Astrocyte (in vitro differentiated cells and primary cell): ENCODE measurements at regions not wholly inside any gene's neighbourhood (a gene's known extent, or its start where the extent isn't known, plus 50 kb on each side); places are given as distances from the start of the nearest gene placed in this dataset.

Experiments
- DNase-seq: peaks from one replicate; pipeline ENCODE4 v3.0.0-alpha.2; 2010; ENCODE audit warnings: low read depth
- FAIRE-seq: peaks from 2 replicates; lab custom pipeline; 2011; peaks lifted over from hg19 to GRCh38; lab: Jason Lieb, UNC
- H2AFZ ChIP-seq: 2 replicates; pipeline ENCODE4 v1.6.0; 2012; ENCODE audit warnings: low read depth, low read length, inconsistent platforms
- H3K27ac ChIP-seq: 2 replicates; pipeline ENCODE4 v1.5.1; 2011; ENCODE audit warnings: low read depth, low read length, inconsistent platforms
- H3K27me3 ChIP-seq: 2 replicates; pipeline ENCODE4 v1.6.0; 2011; ENCODE audit warnings: low read length, inconsistent platforms; ENCODE audit not compliant: insufficient read depth
- H3K36me3 ChIP-seq: 2 replicates; pipeline ENCODE4 v1.5.1; 2011; ENCODE audit warnings: low read length, inconsistent platforms; ENCODE audit not compliant: insufficient read depth
- H3K4me1 ChIP-seq: 2 replicates; pipeline ENCODE4 v1.5.1; 2011; ENCODE audit warnings: low read length, inconsistent platforms; ENCODE audit not compliant: insufficient read depth
- H3K4me2 ChIP-seq: 2 replicates; pipeline ENCODE4 v1.6.0; 2012; ENCODE audit warnings: low read length, inconsistent platforms
- H3K4me3 ChIP-seq: 2 replicates; pipeline ENCODE4 v1.5.1; 2011; ENCODE audit warnings: low read depth, mild to moderate bottlenecking, low read length, inconsistent platforms; ENCODE audit not compliant: insufficient read depth
- H3K79me2 ChIP-seq: 2 replicates; pipeline ENCODE4 v1.6.0; 2012; ENCODE audit warnings: mild to moderate bottlenecking, low read length, inconsistent platforms; ENCODE audit not compliant: insufficient read depth
- H3K9ac ChIP-seq: 2 replicates; pipeline ENCODE4 v1.6.0; 2012; ENCODE audit warnings: mild to moderate bottlenecking, low read length, inconsistent platforms
- H3K9me3 ChIP-seq: 2 replicates; pipeline ENCODE4 v1.5.1; 2012; ENCODE audit warnings: low read depth, mild to moderate bottlenecking, low read length, inconsistent platforms; ENCODE audit not compliant: insufficient read depth
- H4K20me1 ChIP-seq: 2 replicates; pipeline ENCODE4 v1.6.0; 2012; ENCODE audit warnings: low read length, inconsistent platforms; ENCODE audit not compliant: insufficient read depth
- H3K27ac Mint-ChIP-seq: one replicate; pipeline ENCODE4 v1.8.0; 2021; ENCODE audit warnings: mild to moderate bottlenecking, mixed read lengths; ENCODE audit not compliant: unreplicated experiment
- H3K27me3 Mint-ChIP-seq: one replicate; pipeline ENCODE4 v1.8.0; 2021; ENCODE audit warnings: low read depth, mixed read lengths; ENCODE audit not compliant: unreplicated experiment
- H3K36me3 Mint-ChIP-seq: one replicate; pipeline ENCODE4 v1.8.0; 2021; ENCODE audit warnings: low read depth, mixed read lengths; ENCODE audit not compliant: unreplicated experiment
- H3K4me1 Mint-ChIP-seq: one replicate; pipeline ENCODE4 v1.8.0; 2021; ENCODE audit warnings: low read depth, mixed read lengths; ENCODE audit not compliant: unreplicated experiment
- H3K4me3 Mint-ChIP-seq: one replicate; pipeline ENCODE4 v1.8.0; 2021; ENCODE audit warnings: mild to moderate bottlenecking, moderate library complexity, mixed read lengths; ENCODE audit not compliant: unreplicated experiment
- H3K9me3 Mint-ChIP-seq: one replicate; pipeline ENCODE4 v1.8.0; 2021; ENCODE audit warnings: mild to moderate bottlenecking, mixed read lengths; ENCODE audit not compliant: unreplicated experiment
- EZH2 ChIP-seq: IDR thresholded peaks from 2 replicates; pipeline ENCODE4 v1.6.1; 2012; ENCODE audit warnings: mild to moderate bottlenecking, low read length, inconsistent platforms; ENCODE audit not compliant: insufficient read depth
- TF ChIP-seq, protein P1 (sequence below): IDR thresholded peaks from 2 replicates; pipeline ENCODE4 v1.5.1; 2011; ENCODE audit warnings: low read depth, mild to moderate bottlenecking, inconsistent platforms, low read length, moderate library complexity; ENCODE audit not compliant: insufficient read depth

DNA sequence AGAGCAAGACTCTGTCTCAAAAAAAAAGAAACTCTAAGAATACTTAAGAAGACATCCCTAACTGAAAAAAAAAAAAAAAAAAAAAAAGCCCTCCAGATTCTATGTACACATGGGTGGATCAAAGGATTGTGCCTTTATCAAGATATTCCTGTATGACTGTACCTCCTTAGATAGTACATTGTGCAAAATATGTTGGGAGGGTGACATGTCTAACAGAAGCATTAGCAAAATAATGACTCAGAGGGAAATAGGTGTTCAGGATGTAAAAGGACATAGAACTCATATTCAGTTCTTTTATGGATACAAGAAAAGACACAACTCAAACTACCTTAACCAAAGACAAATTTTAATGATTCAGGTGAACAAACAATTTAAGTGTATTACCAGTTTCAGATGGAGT, 269.8 kb upstream of the KAZN start:
- Mint-ChIP-seq H3K9me3 (no peaks in the 10 kb centered on the region), H3K36me3 (no peaks in the 10 kb centered on the region), H3K4me3 (no peak overlapping the region), H3K27ac (no peak overlapping the region), H3K27me3 (peaks cover 17% of the 10 kb centered on the region), H3K4me1 (peaks cover 3% of the 10 kb centered on the region)
- Histone ChIP-seq H3K36me3 (no peaks in the 10 kb centered on the region), H3K4me1 (no peaks in the 10 kb centered on the region), H3K27ac (no peak overlapping the region), H3K79me2 (no peaks in the 10 kb centered on the region), H4K20me1 (no peaks in the 10 kb centered on the region), H3K9ac (no peak overlapping the region), H3K9me3 (peaks cover 3% of the 10 kb centered on the region), H3K4me2 (no peak overlapping the region), H3K4me3 (no peak overlapping the region), H2AFZ (no peak overlapping the region), H3K27me3 (no peaks in the 10 kb centered on the region)
- TF ChIP-seq EZH2 = no peak
- TF ChIP-seq, protein P1, sequence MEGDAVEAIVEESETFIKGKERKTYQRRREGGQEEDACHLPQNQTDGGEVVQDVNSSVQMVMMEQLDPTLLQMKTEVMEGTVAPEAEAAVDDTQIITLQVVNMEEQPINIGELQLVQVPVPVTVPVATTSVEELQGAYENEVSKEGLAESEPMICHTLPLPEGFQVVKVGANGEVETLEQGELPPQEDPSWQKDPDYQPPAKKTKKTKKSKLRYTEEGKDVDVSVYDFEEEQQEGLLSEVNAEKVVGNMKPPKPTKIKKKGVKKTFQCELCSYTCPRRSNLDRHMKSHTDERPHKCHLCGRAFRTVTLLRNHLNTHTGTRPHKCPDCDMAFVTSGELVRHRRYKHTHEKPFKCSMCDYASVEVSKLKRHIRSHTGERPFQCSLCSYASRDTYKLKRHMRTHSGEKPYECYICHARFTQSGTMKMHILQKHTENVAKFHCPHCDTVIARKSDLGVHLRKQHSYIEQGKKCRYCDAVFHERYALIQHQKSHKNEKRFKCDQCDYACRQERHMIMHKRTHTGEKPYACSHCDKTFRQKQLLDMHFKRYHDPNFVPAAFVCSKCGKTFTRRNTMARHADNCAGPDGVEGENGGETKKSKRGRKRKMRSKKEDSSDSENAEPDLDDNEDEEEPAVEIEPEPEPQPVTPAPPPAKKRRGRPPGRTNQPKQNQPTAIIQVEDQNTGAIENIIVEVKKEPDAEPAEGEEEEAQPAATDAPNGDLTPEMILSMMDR = no peak
- FAIRE-seq = no peak
- no peak for DNase-seq

DNA sequence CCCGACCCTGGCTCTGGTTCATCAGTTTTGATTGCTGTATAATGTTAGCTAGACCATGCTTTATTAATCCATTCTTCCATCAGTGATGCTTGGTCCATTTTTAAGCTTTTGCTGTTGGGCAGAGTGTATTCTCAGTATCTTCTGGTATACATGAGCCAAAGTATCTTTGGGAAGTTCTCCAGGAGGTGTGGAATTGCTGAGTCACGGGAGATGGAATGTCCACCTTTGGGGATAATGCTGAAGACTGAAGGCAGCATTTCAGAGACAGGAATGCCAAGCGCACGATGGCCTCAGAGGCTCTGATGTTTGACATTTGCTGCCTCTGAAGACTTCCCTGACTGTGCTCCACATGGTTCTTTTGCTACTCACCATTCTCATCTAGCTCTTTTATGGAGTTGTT, 266.3 kb upstream of the KAZN start:
- H3K4me3 Mint-ChIP-seq = no peak overlapping the region
- Histone ChIP-seq H3K9me3 (peaks cover 3% of the 10 kb centered on the region), H3K27ac (no peak overlapping the region), H4K20me1 (no peaks in the 10 kb centered on the region), H3K4me1 (no peaks in the 10 kb centered on the region), H3K4me3 (no peak overlapping the region), H3K4me2 (no peak overlapping the region), H3K9ac (no peak overlapping the region), H2AFZ (no peak overlapping the region), H3K36me3 (no peaks in the 10 kb centered on the region), H3K27me3 (no peaks in the 10 kb centered on the region), H3K79me2 (no peaks in the 10 kb centered on the region)
- H3K27me3 Mint-ChIP-seq = peaks cover 14% of the 10 kb centered on the region
- no peak overlapping the region for H3K27ac Mint-ChIP-seq
- H3K36me3 Mint-ChIP-seq = peaks cover 2% of the 10 kb centered on the region
- DNase-seq = peak; percentile 47
- peaks cover 3% of the 10 kb centered on the region for H3K4me1 Mint-ChIP-seq
- no peaks in the 10 kb centered on the region for H3K9me3 Mint-ChIP-seq
- no peak for TF ChIP-seq EZH2
- TF ChIP-seq, protein P1 = no peak
- FAIRE-seq = no peak

DNA sequence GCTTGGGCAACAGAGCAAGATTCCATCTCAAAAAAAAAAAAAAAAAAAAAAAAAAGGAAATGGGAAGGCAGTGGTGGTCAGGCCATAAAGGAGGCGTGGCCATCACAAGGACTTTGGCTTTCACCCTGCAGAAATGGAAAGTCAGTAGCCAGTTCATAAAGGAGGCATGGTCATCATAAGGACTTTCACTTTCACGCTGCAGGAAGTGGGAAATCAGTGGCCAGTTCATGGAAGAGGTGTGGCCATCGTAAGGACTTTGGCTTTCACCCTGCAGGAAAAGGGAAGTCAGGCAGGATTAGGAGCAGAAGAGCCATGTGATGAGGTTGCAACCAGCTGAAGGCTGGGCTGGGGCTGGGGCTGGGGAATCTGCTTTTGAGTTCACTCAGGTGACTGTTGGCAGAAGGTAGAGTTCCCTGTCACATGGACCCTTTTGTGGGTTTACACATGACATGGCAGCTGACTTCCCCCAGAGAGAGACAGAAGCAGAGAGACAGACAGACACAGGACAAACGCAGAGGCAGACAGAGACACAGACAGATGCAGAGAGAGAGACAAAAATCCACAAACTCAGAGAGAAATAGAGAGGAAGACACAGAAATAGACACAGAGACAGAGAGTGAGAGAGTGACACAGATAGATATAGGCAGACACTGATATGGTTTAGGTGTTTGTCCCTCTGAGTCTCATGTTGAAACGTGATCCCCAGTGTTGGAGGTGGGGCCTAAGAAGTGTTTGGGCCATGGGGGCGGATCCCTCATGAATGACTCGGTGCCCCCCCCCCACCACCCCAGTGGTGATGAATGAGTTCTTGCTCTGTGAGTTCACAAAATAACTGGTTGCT, 263.9 kb upstream of the KAZN start:
- no peak overlapping the region for H3K4me3 Mint-ChIP-seq
- H4K20me1 ChIP-seq = no peaks in the 10 kb centered on the region
- H3K27ac Mint-ChIP-seq = no peak overlapping the region
- no peaks in the 10 kb centered on the region for H3K9me3 Mint-ChIP-seq
- H3K27me3 ChIP-seq = no peaks in the 10 kb centered on the region
- no peak overlapping the region for H3K4me2 ChIP-seq
- peaks cover 8% of the 10 kb centered on the region for H3K27me3 Mint-ChIP-seq
- no peak for FAIRE-seq
- H3K27ac ChIP-seq = no peak overlapping the region
- no peak overlapping the region for H3K4me3 ChIP-seq
- no peaks in the 10 kb centered on the region for H3K79me2 ChIP-seq
- no peak overlapping the region for H2AFZ ChIP-seq
- H3K9ac ChIP-seq = no peak overlapping the region
- H3K4me1 Mint-ChIP-seq = peaks cover 3% of the 10 kb centered on the region
- H3K4me1 ChIP-seq = no peaks in the 10 kb centered on the region
- peaks cover 2% of the 10 kb centered on the region for H3K36me3 Mint-ChIP-seq
- H3K9me3 ChIP-seq = peaks cover 3% of the 10 kb centered on the region
- no peak for DNase-seq
- no peak for TF ChIP-seq EZH2
- TF ChIP-seq, protein P1 = no peak
- no peaks in the 10 kb centered on the region for H3K36me3 ChIP-seq
